Activated CD8-positive, alpha-beta memory T cell treated with anti-CD3 and anti-CD28 coated beads for 36 hours (primary cell): ENCODE measurements at regions not wholly inside any gene's neighbourhood (a gene's known extent, or its start where the extent isn't known, plus 50 kb on each side); places are given as distances from the start of the nearest gene placed in this dataset.

Source experiments
- CTCF ChIA-PET: fragments of 350-600 bp; sonication (Branson Sonifier 250); formaldehyde crosslinking; loops from one replicate; lab custom pipeline; 2021; ENCODE audit warnings: antibody characterized with exemption; lab: Charles Lee
- POLR2A ChIA-PET: fragments of 350-600 bp; sonication (Branson Sonifier 250); formaldehyde crosslinking; loops from one replicate; lab custom pipeline; 2021; ENCODE audit warnings: antibody characterized with exemption; lab: Charles Lee

DNA sequence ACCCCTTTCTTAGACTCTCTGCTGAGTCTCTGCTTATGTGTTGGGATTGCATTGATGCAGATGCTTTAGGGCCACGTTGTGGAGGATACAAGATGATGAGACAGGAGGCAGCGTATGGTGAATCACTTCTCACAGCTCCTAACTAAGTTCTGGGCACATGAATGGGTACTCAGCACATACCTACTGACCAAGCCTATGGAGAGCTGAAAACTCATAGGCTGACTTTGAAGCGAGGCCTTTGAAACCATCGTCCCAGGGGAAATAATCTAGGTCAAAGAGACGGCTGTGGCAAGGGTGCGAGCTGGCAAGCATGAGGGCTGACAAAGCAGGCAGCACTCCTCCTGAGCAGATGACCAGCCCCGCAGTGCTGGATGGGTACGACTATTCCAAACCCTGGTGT, 180.2 kb upstream of the TNP1 start:
- ChIA-PET POLR2A (no interaction called here), CTCF (no interaction called here)

GRCh38 chr2:217038001-217038400, 178.1 kb upstream of the TNP1 start:
- POLR2A ChIA-PET: no interaction called here
- CTCF ChIA-PET: no interaction called here

GRCh38 chr2:217037353-217037752, 177.5 kb upstream of the TNP1 start:
- ChIA-PET CTCF (no interaction called here), POLR2A (no interaction called here)

GRCh38 chr2:217035967-217036366, 176.1 kb upstream of the TNP1 start:
- POLR2A ChIA-PET: no interaction called here
- CTCF ChIA-PET: no interaction called here

DNA sequence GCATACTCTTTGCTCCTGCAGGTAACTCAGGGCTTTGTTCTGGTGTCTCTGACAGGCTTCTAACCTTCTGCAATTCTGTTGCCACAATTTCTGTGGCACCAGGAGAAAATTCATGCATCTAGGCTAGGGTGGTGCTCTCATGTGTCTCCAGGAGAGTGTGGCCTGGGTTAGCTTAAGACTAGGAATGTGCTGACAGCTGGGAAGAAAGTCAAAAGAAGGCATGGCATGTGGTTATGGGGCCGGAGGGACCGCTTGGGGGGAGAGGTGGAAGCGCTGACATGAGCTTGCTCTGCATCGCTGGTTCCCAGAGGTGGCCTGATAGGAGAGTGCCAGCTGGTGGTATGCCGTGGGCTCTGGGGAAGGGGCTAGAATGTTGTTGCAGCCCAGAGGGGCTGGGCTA, 173.3 kb upstream of the TNP1 start:
- CTCF ChIA-PET: no interaction called here
- POLR2A ChIA-PET: no interaction called here

- ChIA-PET POLR2A (no interaction called here), CTCF (no interaction called here)
Measured at GRCh38 chr2:217031445-217031844, 171.6 kb upstream of the TNP1 start.

DNA sequence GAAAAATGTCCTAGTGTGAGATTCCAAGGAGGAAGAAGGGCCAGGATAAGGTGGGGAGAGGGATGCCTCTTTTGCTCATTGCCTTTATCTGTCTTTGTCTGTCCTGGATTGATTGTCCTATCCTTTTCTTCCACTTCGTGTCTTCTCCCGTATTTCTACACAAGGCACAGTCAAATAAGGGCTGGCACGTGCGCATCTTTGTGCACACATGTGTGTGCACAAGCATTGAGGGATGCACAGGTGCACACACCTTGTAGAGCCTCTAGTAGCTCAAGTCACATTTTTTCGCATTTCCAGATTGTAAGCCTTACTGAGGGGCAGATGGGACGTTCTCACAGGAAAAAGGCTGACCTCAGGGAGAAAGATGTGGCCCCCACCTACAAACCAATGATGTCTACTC, 170.2 kb upstream of the TNP1 start:
- ChIA-PET POLR2A (no interaction called here), CTCF (no interaction called here)

DNA sequence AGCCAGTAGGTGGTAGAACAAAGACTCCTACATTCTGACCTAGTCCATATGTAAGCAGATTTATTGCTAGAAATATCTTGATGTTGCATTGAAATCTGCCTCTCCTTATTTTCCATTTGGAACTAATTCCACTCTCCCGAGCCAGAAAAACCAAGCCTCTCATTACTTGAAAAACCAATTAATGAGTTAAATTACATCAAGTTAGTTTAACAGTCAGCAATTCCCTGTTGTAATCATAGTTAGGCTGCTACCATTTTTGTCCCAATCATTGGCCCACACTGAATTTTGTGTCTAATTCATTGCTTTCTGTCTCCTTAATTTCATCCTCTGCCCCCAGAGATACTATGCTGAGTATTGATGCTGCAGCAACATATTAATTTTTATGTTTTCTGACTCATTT, 168.3 kb upstream of the TNP1 start:
- CTCF ChIA-PET: no interaction called here
- POLR2A ChIA-PET: no interaction called here

DNA sequence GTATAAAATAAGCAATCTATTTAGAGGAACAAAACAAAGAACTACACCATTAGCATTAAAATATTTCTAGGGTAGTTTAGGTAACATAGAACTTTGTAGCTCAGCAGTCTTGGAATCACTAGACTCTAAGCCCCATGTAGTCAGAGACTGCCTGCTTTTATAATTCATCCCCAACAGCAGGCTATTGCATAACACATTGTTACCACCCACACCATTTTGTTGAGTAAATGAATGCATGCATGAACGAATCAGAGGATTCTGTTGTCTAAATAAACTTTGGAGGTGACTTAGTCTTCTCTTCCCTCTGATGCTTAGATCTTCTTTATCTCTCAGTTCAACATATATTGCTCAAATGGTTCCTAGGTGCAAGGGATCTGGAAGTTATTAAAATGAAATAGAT, 167.6 kb upstream of the TNP1 start:
- CTCF ChIA-PET: no interaction called here
- POLR2A ChIA-PET: no interaction called here

DNA sequence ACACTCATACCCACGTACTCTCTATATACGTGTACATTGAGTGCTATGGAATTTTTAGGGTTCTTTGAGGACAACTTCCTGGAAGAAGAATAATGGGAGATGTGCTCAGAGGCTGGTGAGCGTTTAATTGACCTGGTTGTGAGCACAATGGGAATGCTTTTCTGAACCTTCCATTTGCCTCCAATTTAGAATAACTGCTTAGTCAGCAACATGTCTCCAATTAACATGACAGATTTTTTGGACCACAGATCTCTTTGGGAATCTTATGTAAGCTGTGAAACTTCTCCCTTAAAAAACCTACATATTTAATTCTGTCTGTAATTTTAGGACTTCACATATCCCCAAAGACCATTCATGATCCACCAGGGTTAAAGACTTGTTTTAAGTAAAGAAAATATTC, 166.7 kb upstream of the TNP1 start:
- ChIA-PET CTCF (no interaction called here), POLR2A (no interaction called here)

GRCh38 chr2:217026161-217026560, 166.3 kb upstream of the TNP1 start:
- POLR2A ChIA-PET: no interaction called here
- CTCF ChIA-PET: no interaction called here

- ChIA-PET CTCF (no interaction called here), POLR2A (no interaction called here)
Measured at GRCh38 chr2:217023611-217024010, 163.7 kb upstream of the TNP1 start.

DNA sequence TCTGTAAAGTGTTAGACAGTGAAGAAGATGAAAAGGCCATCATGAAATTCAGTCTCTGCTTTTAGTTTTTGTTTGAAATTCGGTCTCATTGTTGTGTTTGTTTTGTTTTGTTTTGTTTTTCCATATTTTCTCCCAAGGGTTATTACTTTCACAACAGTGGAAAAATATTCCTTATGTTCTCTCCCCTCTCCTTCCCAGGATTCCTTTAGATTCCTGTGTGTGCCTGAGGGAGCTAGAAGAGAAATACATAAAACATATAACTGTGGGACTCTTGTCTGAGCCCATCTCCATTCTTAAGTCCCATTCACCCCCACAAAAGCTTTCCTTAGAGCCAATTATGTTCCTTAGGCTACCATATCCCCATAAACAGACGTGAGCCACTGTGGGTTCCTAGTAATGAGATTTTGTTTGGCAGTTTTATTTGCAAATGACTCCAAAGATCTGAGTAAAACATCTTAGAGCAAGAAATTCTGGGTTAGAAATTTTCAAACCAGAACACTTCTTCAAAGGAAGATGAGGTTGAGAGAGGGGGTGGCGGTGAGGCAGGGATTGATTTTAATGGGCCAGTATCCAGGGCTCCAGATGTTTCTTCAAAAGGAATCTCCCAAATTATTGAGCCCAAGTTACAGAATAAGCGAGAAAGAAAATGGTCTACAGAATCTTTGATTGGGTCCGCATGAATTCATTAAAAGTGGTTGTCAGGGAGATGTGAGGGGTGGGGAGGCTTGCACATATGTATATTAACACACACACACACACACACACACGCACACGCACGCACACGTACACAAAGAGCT, 157.8 kb upstream of the TNP1 start:
- CTCF ChIA-PET: no interaction called here
- POLR2A ChIA-PET: no interaction called here

DNA sequence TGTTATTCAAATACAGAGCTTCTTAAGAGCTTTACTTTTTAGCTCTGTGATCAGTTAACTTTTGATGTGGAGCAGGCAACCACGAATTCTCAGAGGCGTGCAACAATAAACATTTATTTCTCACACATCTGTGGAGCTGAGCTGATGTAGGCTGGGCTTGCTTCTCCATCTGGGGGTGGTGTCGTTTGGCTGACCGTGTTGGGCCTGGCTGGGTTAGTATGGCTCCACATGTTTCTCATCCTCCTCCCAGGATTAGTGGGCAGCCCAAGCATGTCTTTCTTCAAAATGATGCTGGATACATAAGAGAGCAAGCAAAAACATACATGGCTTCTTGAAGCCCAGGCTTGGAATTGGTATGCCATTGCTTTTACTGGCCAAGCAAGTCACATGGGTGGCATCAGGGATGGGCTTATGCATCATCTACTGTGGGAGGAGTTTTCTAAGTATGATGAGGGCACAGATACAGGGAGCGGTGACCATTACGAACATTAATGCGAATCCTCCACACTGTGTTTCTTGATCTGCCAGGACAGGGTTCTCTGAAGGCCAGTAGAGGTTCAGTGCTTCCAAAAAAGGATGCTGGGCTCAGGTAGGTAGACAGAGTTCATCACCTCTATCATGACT, 157.0 kb upstream of the TNP1 start:
- POLR2A ChIA-PET: no interaction called here
- CTCF ChIA-PET: no interaction called here

DNA sequence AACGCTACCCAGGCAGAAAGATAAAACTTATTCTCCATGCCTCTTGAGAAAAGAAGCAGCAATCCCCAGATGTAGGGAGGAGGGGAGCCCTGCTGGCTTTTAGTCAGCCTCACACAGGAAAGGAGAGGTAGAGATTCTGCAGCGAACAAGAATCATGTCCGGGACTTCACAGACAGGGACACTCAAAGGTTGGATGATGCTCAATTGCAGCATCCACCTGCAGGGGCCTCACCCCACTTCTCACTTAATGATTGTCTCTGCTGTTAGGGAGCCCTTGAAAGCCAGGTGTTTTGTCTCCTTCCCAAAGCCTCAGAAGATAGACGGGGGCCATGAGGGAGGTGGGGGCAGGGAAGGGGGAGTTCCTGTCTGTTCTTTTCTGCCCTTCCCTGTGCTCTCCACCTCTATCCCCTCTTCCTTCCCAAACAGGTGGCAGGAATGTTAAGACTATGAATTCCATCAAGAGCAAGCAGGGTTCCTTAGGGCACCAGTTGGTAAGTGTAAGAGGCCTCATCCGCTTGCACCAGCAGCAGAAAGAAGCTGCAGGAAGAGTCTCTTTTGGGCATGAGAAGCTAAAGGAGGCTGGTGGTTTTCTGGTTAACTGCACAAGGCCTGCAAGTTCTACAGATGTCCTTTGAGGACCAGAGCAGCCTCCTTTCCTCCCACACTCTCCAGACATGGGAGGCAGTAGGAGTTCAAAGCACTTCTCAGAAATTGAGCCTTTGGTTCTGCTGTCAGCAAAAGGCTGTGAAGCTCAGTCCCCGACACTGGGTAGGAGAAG, 154.7 kb upstream of the TNP1 start:
- POLR2A ChIA-PET: no interaction called here
- CTCF ChIA-PET: no interaction called here

DNA sequence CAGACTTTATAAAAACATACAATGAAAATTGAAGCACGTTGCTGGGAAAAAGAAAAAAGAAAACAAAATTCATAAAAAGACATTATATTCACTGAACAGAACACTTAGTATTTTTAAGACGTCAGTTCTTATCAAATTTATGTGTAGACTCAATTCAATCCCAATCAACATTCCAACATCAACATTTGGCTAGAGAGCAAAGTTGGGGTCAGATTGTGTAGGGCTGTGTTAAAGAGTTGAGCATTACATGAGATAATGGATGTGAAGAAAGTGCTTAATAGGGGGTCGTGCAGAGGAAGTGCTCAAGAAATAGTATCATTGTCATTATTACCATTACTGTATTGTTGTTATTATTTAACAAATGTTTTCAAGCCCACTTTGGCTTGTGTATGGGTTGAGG, 154.1 kb upstream of the TNP1 start:
- ChIA-PET CTCF (no interaction called here), POLR2A (no interaction called here)

DNA sequence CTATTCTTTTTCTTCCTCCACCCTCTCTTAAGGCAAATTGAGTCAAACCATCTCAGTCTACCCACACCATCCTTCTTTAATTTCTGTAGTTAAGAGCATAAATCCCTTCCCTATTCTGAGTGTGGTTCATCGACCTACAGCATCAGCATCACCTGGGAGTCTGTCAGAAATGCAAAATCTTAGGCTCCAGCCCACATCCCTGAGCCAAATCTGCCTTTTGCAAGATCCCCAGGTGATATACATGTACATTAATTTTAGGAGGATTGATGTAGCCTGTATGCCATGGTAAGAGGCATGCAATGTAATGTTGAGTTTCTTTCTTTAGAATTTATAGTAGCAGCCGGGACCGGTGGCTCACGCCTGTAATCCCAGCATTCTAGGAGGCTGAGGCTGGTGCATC, 151.7 kb upstream of the TNP1 start:
- CTCF ChIA-PET: no interaction called here
- POLR2A ChIA-PET: no interaction called here

DNA sequence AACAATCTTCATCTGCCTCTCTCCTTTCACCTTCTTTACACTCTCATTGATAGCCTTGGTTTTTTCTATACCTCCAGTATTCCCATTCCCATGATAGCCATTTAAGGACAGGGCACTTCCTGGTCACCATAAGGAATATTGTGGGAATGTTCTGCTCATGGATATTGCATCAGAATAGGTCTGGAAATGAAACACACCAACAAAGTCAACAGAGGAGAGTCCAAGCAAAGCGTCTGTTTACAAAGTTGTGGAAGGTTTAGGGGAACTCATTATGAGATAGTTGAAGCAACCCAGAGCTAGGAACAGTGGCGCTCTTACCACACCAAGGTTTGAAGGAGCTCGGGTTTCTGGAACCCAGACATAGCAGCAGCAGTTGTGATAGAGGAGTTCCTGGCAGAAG, 150.3 kb upstream of the TNP1 start:
- POLR2A ChIA-PET: no interaction called here
- CTCF ChIA-PET: no interaction called here

DNA sequence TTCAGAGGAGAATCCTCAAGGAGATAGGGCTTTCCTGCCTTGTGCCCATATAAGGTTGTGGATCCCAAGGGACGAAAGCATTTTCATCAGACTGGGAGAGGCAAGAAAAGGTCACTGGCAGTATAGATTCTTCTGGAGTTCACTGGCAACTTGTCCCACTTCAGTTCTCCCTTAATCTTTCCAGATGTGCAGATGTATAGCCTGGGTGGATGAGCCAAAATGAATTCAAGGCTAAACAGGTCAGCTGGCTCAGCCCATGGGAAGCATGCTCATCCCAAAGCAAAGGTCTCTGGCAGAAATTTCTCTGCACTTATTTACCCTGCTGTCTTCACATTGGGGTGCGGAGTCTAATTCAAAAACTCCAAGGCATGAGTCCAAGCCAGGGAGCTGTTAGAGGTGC, 148.9 kb upstream of the TNP1 start:
- ChIA-PET POLR2A (no interaction called here), CTCF (no interaction called here)

GRCh38 chr2:217006217-217006616, 146.4 kb upstream of the TNP1 start:
- ChIA-PET POLR2A (no interaction called here), CTCF (no interaction called here)

GRCh38 chr2:217004656-217005055, 144.8 kb upstream of the TNP1 start:
- CTCF ChIA-PET: no interaction called here
- POLR2A ChIA-PET: no interaction called here
